ENCODE measurements at regions not wholly inside any gene's neighbourhood (a gene's known extent, or its start where the extent isn't known, plus 50 kb on each side); places are given as distances from the start of the nearest gene placed in this dataset.

DNA sequence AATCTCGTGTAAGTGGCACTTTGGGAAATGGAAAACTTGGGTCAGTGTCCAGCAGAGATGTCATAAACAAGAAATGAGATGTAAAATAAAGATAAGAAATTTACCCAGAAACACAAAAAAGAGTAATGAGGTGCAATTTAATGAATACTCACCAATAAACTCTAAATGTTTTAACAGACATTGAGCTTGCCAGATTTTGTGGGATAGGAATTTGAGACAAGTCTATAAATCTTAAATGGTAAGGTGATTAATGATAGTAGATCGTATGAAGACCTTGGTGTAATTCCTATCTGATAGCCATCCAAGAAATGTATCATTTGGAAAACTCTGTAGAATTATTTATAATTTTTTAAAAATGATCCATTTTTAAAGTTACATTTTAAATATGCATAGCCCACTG, 682.4 kb downstream of the MAT2B start:
- Histone ChIP-seq H3F3A (ENCODE audit: insufficient read depth, low read length, poor library complexity, severe bottlenecking) (no peaks in the 10 kb centered on the region), H4K20me1 (ENCODE audit: insufficient read depth) (no peaks in the 10 kb centered on the region)

DNA sequence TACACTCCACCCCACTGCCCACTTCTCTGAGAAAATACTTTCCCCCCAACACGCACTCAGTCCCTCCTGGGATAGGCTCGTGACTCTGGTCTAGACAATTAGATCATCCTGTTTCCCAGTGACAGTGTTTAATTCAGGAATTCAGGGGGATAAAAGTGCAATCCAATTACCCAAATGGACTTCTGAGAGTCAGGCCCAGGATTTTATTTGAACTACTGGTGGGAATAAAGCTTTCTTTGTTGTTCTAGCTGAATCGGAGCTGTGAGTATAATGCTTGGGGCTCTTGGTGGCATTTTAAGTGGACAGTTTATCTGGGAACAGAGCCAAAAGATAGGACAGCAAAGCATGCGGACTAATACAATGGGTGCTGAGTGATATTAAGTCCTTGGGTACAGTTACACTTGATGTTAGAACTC, 683.3 kb downstream of the MAT2B start:
- Histone ChIP-seq H3K4me2 (ENCODE audit: low read length) (no peak overlapping the region), H3K36me3 (ENCODE audit: insufficient read depth, low read length) (no peaks in the 10 kb centered on the region), H3K27ac (ENCODE audit: low read length) (no peak overlapping the region), H3K9me3 (ENCODE audit: low read length) (no peaks in the 10 kb centered on the region), H3K9me2 (ENCODE audit: insufficient read depth, low read length) (no peaks in the 10 kb centered on the region), H2AFZ (ENCODE audit: low read depth, low read length) (no peak overlapping the region), H3K27me3 (ENCODE audit: insufficient read depth, low read depth, low read length) (no peaks in the 10 kb centered on the region), H3K79me2 (replicated peaks; ENCODE audit: insufficient read depth, low read length) (no peaks in the 10 kb centered on the region), H3K9ac (ENCODE audit: low read length) (no peak overlapping the region), H3K4me3 (ENCODE audit: low read length) (no peak overlapping the region), H3F3A (ENCODE audit: insufficient read depth, low read length, poor library complexity, severe bottlenecking) (no peaks in the 10 kb centered on the region), H4K20me1 (ENCODE audit: insufficient read depth) (no peaks in the 10 kb centered on the region)
- TF ChIP-seq, protein P1, sequence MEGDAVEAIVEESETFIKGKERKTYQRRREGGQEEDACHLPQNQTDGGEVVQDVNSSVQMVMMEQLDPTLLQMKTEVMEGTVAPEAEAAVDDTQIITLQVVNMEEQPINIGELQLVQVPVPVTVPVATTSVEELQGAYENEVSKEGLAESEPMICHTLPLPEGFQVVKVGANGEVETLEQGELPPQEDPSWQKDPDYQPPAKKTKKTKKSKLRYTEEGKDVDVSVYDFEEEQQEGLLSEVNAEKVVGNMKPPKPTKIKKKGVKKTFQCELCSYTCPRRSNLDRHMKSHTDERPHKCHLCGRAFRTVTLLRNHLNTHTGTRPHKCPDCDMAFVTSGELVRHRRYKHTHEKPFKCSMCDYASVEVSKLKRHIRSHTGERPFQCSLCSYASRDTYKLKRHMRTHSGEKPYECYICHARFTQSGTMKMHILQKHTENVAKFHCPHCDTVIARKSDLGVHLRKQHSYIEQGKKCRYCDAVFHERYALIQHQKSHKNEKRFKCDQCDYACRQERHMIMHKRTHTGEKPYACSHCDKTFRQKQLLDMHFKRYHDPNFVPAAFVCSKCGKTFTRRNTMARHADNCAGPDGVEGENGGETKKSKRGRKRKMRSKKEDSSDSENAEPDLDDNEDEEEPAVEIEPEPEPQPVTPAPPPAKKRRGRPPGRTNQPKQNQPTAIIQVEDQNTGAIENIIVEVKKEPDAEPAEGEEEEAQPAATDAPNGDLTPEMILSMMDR (IDR thresholded peaks at IDR 0.05; ENCODE audit: poor library complexity, severe bottlenecking), result no peak
- TF ChIP-seq RAD21 (conservative IDR thresholded peaks at IDR 0.05), result no peak
- TF ChIP-seq MXI1 (conservative IDR thresholded peaks at IDR 0.05; ENCODE audit: poor library complexity, severe bottlenecking), result no peak
- TF ChIP-seq, protein P2, sequence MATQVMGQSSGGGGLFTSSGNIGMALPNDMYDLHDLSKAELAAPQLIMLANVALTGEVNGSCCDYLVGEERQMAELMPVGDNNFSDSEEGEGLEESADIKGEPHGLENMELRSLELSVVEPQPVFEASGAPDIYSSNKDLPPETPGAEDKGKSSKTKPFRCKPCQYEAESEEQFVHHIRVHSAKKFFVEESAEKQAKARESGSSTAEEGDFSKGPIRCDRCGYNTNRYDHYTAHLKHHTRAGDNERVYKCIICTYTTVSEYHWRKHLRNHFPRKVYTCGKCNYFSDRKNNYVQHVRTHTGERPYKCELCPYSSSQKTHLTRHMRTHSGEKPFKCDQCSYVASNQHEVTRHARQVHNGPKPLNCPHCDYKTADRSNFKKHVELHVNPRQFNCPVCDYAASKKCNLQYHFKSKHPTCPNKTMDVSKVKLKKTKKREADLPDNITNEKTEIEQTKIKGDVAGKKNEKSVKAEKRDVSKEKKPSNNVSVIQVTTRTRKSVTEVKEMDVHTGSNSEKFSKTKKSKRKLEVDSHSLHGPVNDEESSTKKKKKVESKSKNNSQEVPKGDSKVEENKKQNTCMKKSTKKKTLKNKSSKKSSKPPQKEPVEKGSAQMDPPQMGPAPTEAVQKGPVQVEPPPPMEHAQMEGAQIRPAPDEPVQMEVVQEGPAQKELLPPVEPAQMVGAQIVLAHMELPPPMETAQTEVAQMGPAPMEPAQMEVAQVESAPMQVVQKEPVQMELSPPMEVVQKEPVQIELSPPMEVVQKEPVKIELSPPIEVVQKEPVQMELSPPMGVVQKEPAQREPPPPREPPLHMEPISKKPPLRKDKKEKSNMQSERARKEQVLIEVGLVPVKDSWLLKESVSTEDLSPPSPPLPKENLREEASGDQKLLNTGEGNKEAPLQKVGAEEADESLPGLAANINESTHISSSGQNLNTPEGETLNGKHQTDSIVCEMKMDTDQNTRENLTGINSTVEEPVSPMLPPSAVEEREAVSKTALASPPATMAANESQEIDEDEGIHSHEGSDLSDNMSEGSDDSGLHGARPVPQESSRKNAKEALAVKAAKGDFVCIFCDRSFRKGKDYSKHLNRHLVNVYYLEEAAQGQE (IDR thresholded peaks at IDR 0.05; ENCODE audit: borderline replicate concordance), result no peak
- no peak for TF ChIP-seq EZH2 (IDR thresholded peaks at IDR 0.05; ENCODE audit: borderline replicate concordance, insufficient read depth, low read length, poor library complexity, severe bottlenecking)
- TF ChIP-seq EP300 (conservative IDR thresholded peaks at IDR 0.05; ENCODE audit: poor library complexity, severe bottlenecking), result no peak
- TF ChIP-seq POLR2AphosphoS5 (IDR thresholded peaks at IDR 0.05), result no peak
- no peak for TF ChIP-seq SMC3 (conservative IDR thresholded peaks at IDR 0.05; ENCODE audit: poor library complexity)
- no peak for TF ChIP-seq TAF1 (IDR thresholded peaks at IDR 0.05; ENCODE audit: low read depth)

More for the DNA sequence above, 682.4 kb downstream of the MAT2B start:
- H3K9ac ChIP-seq (ENCODE audit: low read length), result no peak overlapping the region
- no peak overlapping the region for H2AFZ ChIP-seq (ENCODE audit: low read depth, low read length)
- H3K9me2 ChIP-seq (ENCODE audit: insufficient read depth, low read length), result no peaks in the 10 kb centered on the region
- H3K4me3 ChIP-seq (ENCODE audit: low read length), result no peak overlapping the region
- H3K27me3 ChIP-seq (ENCODE audit: insufficient read depth, low read depth, low read length), result no peaks in the 10 kb centered on the region
- H3K79me2 ChIP-seq (replicated peaks; ENCODE audit: insufficient read depth, low read length), result no peaks in the 10 kb centered on the region
- H3K27ac ChIP-seq (ENCODE audit: low read length), result no peak overlapping the region
- H3K9me3 ChIP-seq (ENCODE audit: low read length), result no peaks in the 10 kb centered on the region
- H3K36me3 ChIP-seq (ENCODE audit: insufficient read depth, low read length), result no peaks in the 10 kb centered on the region
- H3K4me2 ChIP-seq (ENCODE audit: low read length), result no peak overlapping the region
- TF ChIP-seq POLR2AphosphoS5 (IDR thresholded peaks at IDR 0.05), result no peak

DNA sequence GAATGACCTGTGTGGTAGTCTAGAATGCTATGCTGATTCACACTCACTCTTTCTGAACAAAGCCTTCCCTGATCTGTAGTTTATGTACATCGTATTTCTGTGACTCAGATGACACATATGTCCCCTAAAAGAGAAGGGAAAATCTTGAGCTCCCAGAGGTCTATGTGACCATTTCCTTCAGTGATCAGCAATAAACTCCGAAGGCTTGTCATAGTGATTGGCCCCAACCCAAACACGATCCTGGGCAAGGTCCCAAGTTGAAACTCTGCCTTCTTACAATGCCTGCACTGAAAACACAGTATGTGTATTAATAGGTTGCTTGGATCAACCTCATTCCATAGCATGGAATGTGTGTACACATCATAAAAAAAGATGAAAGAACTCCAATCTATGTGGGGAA, 685.8 kb downstream of the MAT2B start:
- Histone ChIP-seq H3K36me3 (ENCODE audit: insufficient read depth, low read length) (no peaks in the 10 kb centered on the region), H3K79me2 (replicated peaks; ENCODE audit: insufficient read depth, low read length) (no peaks in the 10 kb centered on the region), H3K9me2 (ENCODE audit: insufficient read depth, low read length) (no peaks in the 10 kb centered on the region), H3K4me2 (ENCODE audit: low read length) (no peak overlapping the region), H2AFZ (ENCODE audit: low read depth, low read length) (no peak overlapping the region), H3F3A (ENCODE audit: insufficient read depth, low read length, poor library complexity, severe bottlenecking) (no peaks in the 10 kb centered on the region), H3K27ac (ENCODE audit: low read length) (no peak overlapping the region), H3K4me3 (ENCODE audit: low read length) (no peak overlapping the region), H4K20me1 (ENCODE audit: insufficient read depth) (no peaks in the 10 kb centered on the region), H3K9me3 (ENCODE audit: low read length) (no peaks in the 10 kb centered on the region), H3K9ac (ENCODE audit: low read length) (no peak overlapping the region), H3K27me3 (ENCODE audit: insufficient read depth, low read depth, low read length) (no peaks in the 10 kb centered on the region)
- no peak for TF ChIP-seq TAF1 (IDR thresholded peaks at IDR 0.05; ENCODE audit: low read depth)
- TF ChIP-seq SMC3 (conservative IDR thresholded peaks at IDR 0.05; ENCODE audit: poor library complexity), result no peak
